Mesenchymal stem cell (in vitro differentiated cells and primary cell): ENCODE measurements at regions not wholly inside any gene's neighbourhood (a gene's known extent, or its start where the extent isn't known, plus 50 kb on each side); places are given as distances from the start of the nearest gene placed in this dataset.
"Not testable (repeated sequence)": the region's sequence is repeated elsewhere in the genome, so short reads cannot be mapped to it uniquely, and the experiment has no call there.

Experiments used
- DNase-seq: peaks from one replicate; pipeline ENCODE4 v3.0.0-alpha.2; 2013
- H2AFZ ChIP-seq: one replicate; pipeline ENCODE4 v1.6.1; 2013; ENCODE audit warnings: low read depth, mild to moderate bottlenecking, control low read depth, inconsistent platforms, low read length, moderate library complexity
- H2AK5ac ChIP-seq: 2 replicates; pipeline ENCODE4 v1.6.1; 2013; ENCODE audit warnings: low read length, moderate library complexity, mild to moderate bottlenecking, inconsistent platforms; ENCODE audit not compliant: severe bottlenecking
- H2BK120ac ChIP-seq: one replicate; pipeline ENCODE4 v1.6.1; 2013; ENCODE audit warnings: low read depth, mild to moderate bottlenecking, inconsistent platforms, low read length, moderate library complexity
- H2BK12ac ChIP-seq, 2 experiments: one replicate each; pipeline ENCODE4 v1.6.1; 2013; ENCODE audit warnings: inconsistent platforms in 2 of 2, low read length in 2 of 2, mild to moderate bottlenecking in 2 of 2, moderate library complexity in 2 of 2, control low read depth in 1 of 2
- H2BK15ac ChIP-seq: one replicate; pipeline ENCODE4 v1.6.1; 2013; ENCODE audit warnings: mild to moderate bottlenecking, low read depth, inconsistent platforms; ENCODE audit not compliant: poor library complexity, severe bottlenecking
- H2BK5ac ChIP-seq: 2 replicates; pipeline ENCODE4 v1.6.1; 2013; ENCODE audit warnings: low read depth, mild to moderate bottlenecking, low read length, control low read depth, inconsistent platforms; ENCODE audit not compliant: poor library complexity, severe bottlenecking
- H3K14ac ChIP-seq, 2 experiments: one replicate each; pipeline ENCODE4 v1.6.1; 2013; ENCODE audit warnings: inconsistent platforms in 2 of 2, low read length in 2 of 2, control low read depth in 1 of 2, mild to moderate bottlenecking in 1 of 2, moderate library complexity in 1 of 2
- H3K18ac ChIP-seq, 2 experiments: one replicate each; pipeline ENCODE4 v1.6.1; 2013; ENCODE audit warnings: inconsistent platforms in 2 of 2, low read length in 2 of 2, control low read depth in 1 of 2, low read depth in 1 of 2, mild to moderate bottlenecking in 1 of 2
- H3K23ac ChIP-seq, 2 experiments: one replicate each; pipeline ENCODE4 v1.6.1; 2013; ENCODE audit warnings: inconsistent platforms in 2 of 2, low read length in 2 of 2, mild to moderate bottlenecking in 2 of 2, moderate library complexity in 2 of 2, control low read depth in 1 of 2
- H3K27ac ChIP-seq: 2 replicates; pipeline ENCODE4 v1.5.1; 2013; ENCODE audit warnings: mild to moderate bottlenecking, moderate library complexity, low read length, control low read depth, inconsistent platforms; ENCODE audit not compliant: poor library complexity, severe bottlenecking
- H3K27me3 ChIP-seq, 2 experiments: 2 replicates each; pipeline versions ENCODE4 v1.6.1 to v1.7.0; 2013; ENCODE audit warnings: low read length in 2 of 2, mild to moderate bottlenecking in 2 of 2, moderate library complexity in 2 of 2, control low read depth in 1 of 2, inconsistent platforms in 1 of 2; ENCODE audit not compliant: control insufficient read depth in 1 of 2, insufficient read depth in 1 of 2
- H3K36me3 ChIP-seq, 2 experiments: 2 replicates each; pipeline versions ENCODE4 v1.6.1 to v1.7.0; 2013; ENCODE audit warnings: low read length in 2 of 2, control low read depth in 1 of 2, inconsistent platforms in 1 of 2, low read depth in 1 of 2, mild to moderate bottlenecking in 1 of 2; ENCODE audit not compliant: insufficient read depth in 2 of 2, control insufficient read depth in 1 of 2
- H3K4ac ChIP-seq, 2 experiments: one replicate each; pipeline ENCODE4 v1.6.1; 2013; ENCODE audit warnings: inconsistent platforms in 2 of 2, low read length in 2 of 2, mild to moderate bottlenecking in 2 of 2, moderate library complexity in 2 of 2, control low read depth in 1 of 2, low read depth in 1 of 2
- H3K4me1 ChIP-seq: 2 replicates; pipeline ENCODE4 v1.6.1; 2013; ENCODE audit warnings: low read depth, low read length, control low read depth; ENCODE audit not compliant: control insufficient read depth, insufficient read depth
- H3K4me2 ChIP-seq: 2 replicates; pipeline ENCODE4 v1.6.1; 2013; ENCODE audit warnings: low read length, mild to moderate bottlenecking, inconsistent platforms; ENCODE audit not compliant: poor library complexity, severe bottlenecking
- H3K4me3 ChIP-seq, 2 experiments: 2 replicates each; pipeline versions ENCODE4 v1.5.1 to v1.7.0; 2013; ENCODE audit warnings: low read length in 2 of 2, mild to moderate bottlenecking in 2 of 2, control low read depth in 1 of 2, low read depth in 1 of 2; ENCODE audit not compliant: insufficient read depth in 1 of 2
- H3K79me1 ChIP-seq: replicated peaks from 2 replicates; pipeline ENCODE4 v1.6.1; 2013; ENCODE audit warnings: mild to moderate bottlenecking, control low read depth, low read length, inconsistent platforms; ENCODE audit not compliant: poor library complexity, severe bottlenecking
- H3K9ac ChIP-seq: 2 replicates; pipeline ENCODE4 v1.7.0; 2013; ENCODE audit warnings: mild to moderate bottlenecking, low read length, moderate library complexity
- H3K9me3 ChIP-seq: 2 replicates; pipeline ENCODE4 v1.7.0; 2013; ENCODE audit warnings: mild to moderate bottlenecking, low read length; ENCODE audit not compliant: control insufficient read depth
- H4K8ac ChIP-seq: one replicate; pipeline ENCODE4 v1.6.1; 2013; ENCODE audit warnings: inconsistent platforms, mild to moderate bottlenecking, low read length, moderate library complexity
- H4K91ac ChIP-seq: one replicate; pipeline ENCODE4 v1.6.1; 2013; ENCODE audit warnings: mild to moderate bottlenecking, low read length, inconsistent platforms
- WGBS: methylation state at CpG from one replicate; pipeline ENCODE4 v1.1.7; 2013; ENCODE audit warnings: mixed read lengths; 5-methylcytosine and 5-hydroxymethylcytosine counted together

GRCh38 chr1:125064029-125064428 is 3879.3 kb downstream of the SRGAP2C start:
- H4K91ac ChIP-seq, DNase-seq, H2BK12ac ChIP-seq, H3K79me1 ChIP-seq, H4K8ac ChIP-seq, H3K4ac ChIP-seq, H2BK15ac ChIP-seq, H3K36me3 ChIP-seq, H2BK120ac ChIP-seq, H3K4me2 ChIP-seq, H3K14ac ChIP-seq, H3K4me1 ChIP-seq, H2BK5ac ChIP-seq, H2AK5ac ChIP-seq, H3K23ac ChIP-seq, H3K27ac ChIP-seq, H2AFZ ChIP-seq, H3K9ac ChIP-seq, H3K4me3 ChIP-seq, H3K18ac ChIP-seq, H3K27me3 ChIP-seq: not testable (repeated sequence)
- 98% methylated on average over 11 of the region's 17 CpGs for WGBS
- peaks cover 17% of the 10 kb centered on the region for H3K9me3 ChIP-seq

GRCh38 chr1:125064481-125064880 is 3879.7 kb downstream of the SRGAP2C start:
- WGBS: 90% methylated on average over 21 of the region's 21 CpGs
- no peak overlapping the region for H3K18ac ChIP-seq
- no peak overlapping the region for H2BK15ac ChIP-seq
- H3K79me1 ChIP-seq: no peaks in the 10 kb centered on the region
- H3K9ac ChIP-seq: no peak overlapping the region
- H2AFZ ChIP-seq: no peak overlapping the region
- no peaks in the 10 kb centered on the region for H3K36me3 ChIP-seq
- DNase-seq: no peak
- H3K4ac ChIP-seq: no peak overlapping the region
- H3K4me1 ChIP-seq: no peaks in the 10 kb centered on the region
- H3K4me2 ChIP-seq: no peak overlapping the region
- H3K14ac ChIP-seq: no peak overlapping the region
- H3K27me3 ChIP-seq: no peaks in the 10 kb centered on the region
- no peak overlapping the region for H3K23ac ChIP-seq
- no peak overlapping the region for H3K27ac ChIP-seq
- no peak overlapping the region for H4K8ac ChIP-seq
- H2BK12ac ChIP-seq: no peak overlapping the region
- H3K9me3 ChIP-seq: peaks cover 21% of the 10 kb centered on the region
- H2AK5ac ChIP-seq: no peak overlapping the region
- H3K4me3 ChIP-seq: no peak overlapping the region
- H4K91ac ChIP-seq: no peak overlapping the region
- no peak overlapping the region for H2BK5ac ChIP-seq
- H2BK120ac ChIP-seq: no peak overlapping the region

- no peak overlapping the region for H3K4ac ChIP-seq
- DNase-seq: no peak
- no peaks in the 10 kb centered on the region for H3K4me1 ChIP-seq
- no peak overlapping the region for H3K18ac ChIP-seq
- H2BK5ac ChIP-seq: no peak overlapping the region
- no peak overlapping the region for H2AK5ac ChIP-seq
- H2BK120ac ChIP-seq: no peak overlapping the region
- H3K23ac ChIP-seq: no peak overlapping the region
- peaks cover 28% of the 10 kb centered on the region for H3K9me3 ChIP-seq
- H2AFZ ChIP-seq: no peak overlapping the region
- no peak overlapping the region for H4K8ac ChIP-seq
- H3K79me1 ChIP-seq: no peaks in the 10 kb centered on the region
- H4K91ac ChIP-seq: no peak overlapping the region
- H3K27ac ChIP-seq: no peak overlapping the region
- no peak overlapping the region for H3K4me3 ChIP-seq
- no peak overlapping the region for H3K4me2 ChIP-seq
- 82% methylated on average over 37 of the region's 37 CpGs for WGBS
- no peaks in the 10 kb centered on the region for H3K36me3 ChIP-seq
- no peak overlapping the region for H3K9ac ChIP-seq
- H2BK12ac ChIP-seq: no peak overlapping the region
- H3K27me3 ChIP-seq: no peaks in the 10 kb centered on the region
- no peak overlapping the region for H2BK15ac ChIP-seq
- H3K14ac ChIP-seq: no peak overlapping the region
Observed at GRCh38 chr1:125065092-125065820, 3880.5 kb downstream of the SRGAP2C start.

GRCh38 chr1:125065821-125066180 is 3881.0 kb downstream of the SRGAP2C start:
- no peak overlapping the region for H3K4ac ChIP-seq
- no peak overlapping the region for H2AK5ac ChIP-seq
- no peak overlapping the region for H4K91ac ChIP-seq
- H3K4me3 ChIP-seq: no peak overlapping the region
- H3K36me3 ChIP-seq: no peaks in the 10 kb centered on the region
- DNase-seq: no peak
- no peak overlapping the region for H2BK12ac ChIP-seq
- no peak overlapping the region for H3K23ac ChIP-seq
- no peak overlapping the region for H2BK5ac ChIP-seq
- H2BK15ac ChIP-seq: no peak overlapping the region
- H3K79me1 ChIP-seq: no peaks in the 10 kb centered on the region
- WGBS: 75% methylated on average over 8 of the region's 14 CpGs
- no peak overlapping the region for H3K18ac ChIP-seq
- H3K14ac ChIP-seq: no peak overlapping the region
- no peak overlapping the region for H3K27ac ChIP-seq
- H3K27me3 ChIP-seq: no peaks in the 10 kb centered on the region
- peaks cover 34% of the 10 kb centered on the region for H3K9me3 ChIP-seq
- H3K4me1 ChIP-seq: no peaks in the 10 kb centered on the region
- no peak overlapping the region for H2AFZ ChIP-seq
- H2BK120ac ChIP-seq: no peak overlapping the region
- H4K8ac ChIP-seq: no peak overlapping the region
- no peak overlapping the region for H3K4me2 ChIP-seq
- H3K9ac ChIP-seq: no peak overlapping the region
